ENCODE measurements at regions not wholly inside any gene's neighbourhood (a gene's known extent, or its start where the extent isn't known, plus 50 kb on each side); places are given as distances from the start of the nearest gene placed in this dataset.

DNA sequence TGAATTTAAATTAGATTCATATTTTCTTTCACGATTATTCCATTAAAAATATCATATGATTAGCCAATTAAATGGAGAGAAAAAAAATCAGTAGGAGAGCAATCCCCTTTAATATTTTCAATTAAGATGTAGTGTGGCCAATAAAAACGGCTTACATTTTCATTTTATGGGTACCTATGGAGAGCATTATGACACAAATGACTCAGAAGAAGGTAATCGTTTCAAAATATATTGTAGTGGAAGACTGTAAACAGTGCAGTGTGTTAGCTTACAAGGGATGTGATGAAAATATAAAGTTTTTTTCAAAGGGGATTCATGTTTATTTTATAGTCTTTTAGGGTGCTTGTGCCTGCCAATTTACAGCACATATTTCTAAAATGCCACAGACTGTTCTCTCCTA, 1507.4 kb upstream of the CELF4 start:
- Histone ChIP-seq H3K4me1 (ENCODE audit: insufficient read depth, low read length, severe bottlenecking) (no peaks in the 10 kb centered on the region), H3F3A (ENCODE audit: insufficient read depth, low read length) (no peaks in the 10 kb centered on the region), H4K20me1 (ENCODE audit: insufficient read depth, low read length) (no peaks in the 10 kb centered on the region), H3K36me3 (ENCODE audit: insufficient read depth, low read length) (no peaks in the 10 kb centered on the region), H3K27ac (ENCODE audit: low read depth, low read length, poor library complexity, severe bottlenecking) (no peak overlapping the region), H3K4me3 (ENCODE audit: low read depth, low read length, poor library complexity, severe bottlenecking) (no peak overlapping the region), H3K9me2 (ENCODE audit: low read depth, low read length) (no peaks in the 10 kb centered on the region), H3K4me2 (ENCODE audit: low read length) (no peak overlapping the region), H3K9me3 (ENCODE audit: low read length) (no peaks in the 10 kb centered on the region), H3K79me2 (ENCODE audit: insufficient read depth, low read length) (no peaks in the 10 kb centered on the region), H3K9ac (ENCODE audit: low read length) (no peak overlapping the region), H2AFZ (ENCODE audit: low read length) (no peak overlapping the region), H3K27me3 (ENCODE audit: insufficient read depth, low read length) (no peaks in the 10 kb centered on the region)
- TF ChIP-seq, protein P1, sequence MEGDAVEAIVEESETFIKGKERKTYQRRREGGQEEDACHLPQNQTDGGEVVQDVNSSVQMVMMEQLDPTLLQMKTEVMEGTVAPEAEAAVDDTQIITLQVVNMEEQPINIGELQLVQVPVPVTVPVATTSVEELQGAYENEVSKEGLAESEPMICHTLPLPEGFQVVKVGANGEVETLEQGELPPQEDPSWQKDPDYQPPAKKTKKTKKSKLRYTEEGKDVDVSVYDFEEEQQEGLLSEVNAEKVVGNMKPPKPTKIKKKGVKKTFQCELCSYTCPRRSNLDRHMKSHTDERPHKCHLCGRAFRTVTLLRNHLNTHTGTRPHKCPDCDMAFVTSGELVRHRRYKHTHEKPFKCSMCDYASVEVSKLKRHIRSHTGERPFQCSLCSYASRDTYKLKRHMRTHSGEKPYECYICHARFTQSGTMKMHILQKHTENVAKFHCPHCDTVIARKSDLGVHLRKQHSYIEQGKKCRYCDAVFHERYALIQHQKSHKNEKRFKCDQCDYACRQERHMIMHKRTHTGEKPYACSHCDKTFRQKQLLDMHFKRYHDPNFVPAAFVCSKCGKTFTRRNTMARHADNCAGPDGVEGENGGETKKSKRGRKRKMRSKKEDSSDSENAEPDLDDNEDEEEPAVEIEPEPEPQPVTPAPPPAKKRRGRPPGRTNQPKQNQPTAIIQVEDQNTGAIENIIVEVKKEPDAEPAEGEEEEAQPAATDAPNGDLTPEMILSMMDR (IDR thresholded peaks at IDR 0.05; ENCODE audit: low read length), result no peak
- no peak for TF ChIP-seq EZH2 (IDR thresholded peaks at IDR 0.05; ENCODE audit: borderline replicate concordance, low read length)

DNA sequence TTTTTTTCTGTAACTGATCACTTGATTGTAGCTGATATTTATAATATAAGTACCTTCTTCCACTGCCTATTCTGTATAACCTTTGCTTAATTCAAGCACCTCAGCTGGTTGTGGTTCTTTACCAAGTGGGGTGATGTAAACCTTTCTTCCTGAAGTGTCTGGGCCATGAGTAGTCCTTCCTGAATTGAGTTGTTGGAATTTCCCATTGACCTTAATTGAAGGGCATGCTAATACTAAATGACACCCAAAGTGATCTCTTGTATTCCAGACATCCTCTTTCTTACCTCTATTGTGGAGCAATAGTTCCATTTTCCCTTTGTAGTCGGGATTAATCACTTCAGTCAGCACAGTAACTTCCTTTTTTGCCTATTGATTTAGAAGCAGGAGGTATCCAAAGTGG, 1496.8 kb upstream of the CELF4 start:
- Histone ChIP-seq H2AFZ (ENCODE audit: low read length) (no peak overlapping the region), H3F3A (ENCODE audit: insufficient read depth, low read length) (no peaks in the 10 kb centered on the region), H3K4me3 (ENCODE audit: low read depth, low read length, poor library complexity, severe bottlenecking) (no peak overlapping the region), H4K20me1 (ENCODE audit: insufficient read depth, low read length) (no peaks in the 10 kb centered on the region), H3K27me3 (ENCODE audit: insufficient read depth, low read length) (no peaks in the 10 kb centered on the region), H3K9me2 (ENCODE audit: low read depth, low read length) (no peaks in the 10 kb centered on the region), H3K4me1 (ENCODE audit: insufficient read depth, low read length, severe bottlenecking) (no peaks in the 10 kb centered on the region), H3K9me3 (ENCODE audit: low read length) (no peaks in the 10 kb centered on the region), H3K36me3 (ENCODE audit: insufficient read depth, low read length) (no peaks in the 10 kb centered on the region), H3K27ac (ENCODE audit: low read depth, low read length, poor library complexity, severe bottlenecking) (no peak overlapping the region), H3K79me2 (ENCODE audit: insufficient read depth, low read length) (no peaks in the 10 kb centered on the region), H3K9ac (ENCODE audit: low read length) (no peak overlapping the region), H3K4me2 (ENCODE audit: low read length) (no peak overlapping the region)
- TF ChIP-seq, protein P1 (IDR thresholded peaks at IDR 0.05; ENCODE audit: low read length), result no peak
- TF ChIP-seq EZH2 (IDR thresholded peaks at IDR 0.05; ENCODE audit: borderline replicate concordance, low read length), result no peak

DNA sequence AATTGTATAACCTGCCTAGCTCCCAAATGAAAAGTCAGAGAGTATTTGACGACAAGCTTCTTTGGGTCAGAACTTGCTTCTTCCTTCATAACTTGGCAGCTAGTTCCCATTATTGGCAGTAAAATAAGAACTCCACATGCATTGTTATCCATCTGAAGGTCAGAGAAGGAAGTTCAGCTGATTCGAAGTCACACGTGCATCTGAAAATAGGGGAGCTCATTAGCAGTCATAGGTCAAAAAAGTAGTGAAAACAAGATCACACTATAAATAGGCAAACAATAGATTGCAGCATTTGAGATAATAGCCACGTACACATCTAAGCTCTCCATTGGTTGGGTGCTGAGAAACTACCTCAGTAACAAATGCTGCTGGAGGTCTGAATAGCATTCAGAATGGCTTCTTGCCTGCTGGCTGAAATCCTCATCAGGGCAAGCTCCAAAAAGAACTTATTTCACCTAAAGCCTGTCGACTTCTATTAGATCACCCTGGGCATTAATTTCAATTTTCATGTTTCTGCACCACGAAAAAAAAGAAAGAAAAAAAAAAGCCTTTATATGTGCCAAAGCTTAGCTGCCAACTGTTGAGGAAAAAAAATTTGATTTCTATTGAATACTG, 1492.9 kb upstream of the CELF4 start:
- Histone ChIP-seq H3K4me3 (ENCODE audit: low read depth, low read length, poor library complexity, severe bottlenecking) (no peak overlapping the region), H3K9me3 (ENCODE audit: low read length) (no peaks in the 10 kb centered on the region), H3K9me2 (ENCODE audit: low read depth, low read length) (no peaks in the 10 kb centered on the region), H3K27me3 (ENCODE audit: insufficient read depth, low read length) (no peaks in the 10 kb centered on the region), H3K4me1 (ENCODE audit: insufficient read depth, low read length, severe bottlenecking) (no peaks in the 10 kb centered on the region), H3F3A (ENCODE audit: insufficient read depth, low read length) (no peaks in the 10 kb centered on the region), H3K79me2 (ENCODE audit: insufficient read depth, low read length) (no peaks in the 10 kb centered on the region), H4K20me1 (ENCODE audit: insufficient read depth, low read length) (no peaks in the 10 kb centered on the region), H3K4me2 (ENCODE audit: low read length) (no peak overlapping the region), H3K9ac (ENCODE audit: low read length) (no peak overlapping the region), H3K27ac (ENCODE audit: low read depth, low read length, poor library complexity, severe bottlenecking) (no peak overlapping the region), H2AFZ (ENCODE audit: low read length) (no peak overlapping the region), H3K36me3 (ENCODE audit: insufficient read depth, low read length) (no peaks in the 10 kb centered on the region)
- TF ChIP-seq, protein P1 (IDR thresholded peaks at IDR 0.05; ENCODE audit: low read length), result no peak
- TF ChIP-seq EZH2 (IDR thresholded peaks at IDR 0.05; ENCODE audit: borderline replicate concordance, low read length), result no peak
